PC-3 (cell line): ENCODE measurements at regions not wholly inside any gene's neighbourhood (a gene's known extent, or its start where the extent isn't known, plus 50 kb on each side); places are given as distances from the start of the nearest gene placed in this dataset.

ENCODE experiments used
- EZH2phosphoT487 ChIP-seq: fragments of 300-600 bp; sonication (generic); IDR thresholded peaks from 2 replicates; pipeline ENCODE4 v1.6.1; 2018; ENCODE audit warnings: mild to moderate bottlenecking, antibody characterized with exemption, low read length, borderline replicate concordance
- TF ChIP-seq, protein P1 (sequence below): fragments of 300-600 bp; sonication (generic); conservative IDR thresholded peaks from 2 replicates; pipeline ENCODE4 v1.5.1; 2017; ENCODE audit warnings: antibody characterized with exemption, low read depth, mild to moderate bottlenecking, low read length

DNA sequence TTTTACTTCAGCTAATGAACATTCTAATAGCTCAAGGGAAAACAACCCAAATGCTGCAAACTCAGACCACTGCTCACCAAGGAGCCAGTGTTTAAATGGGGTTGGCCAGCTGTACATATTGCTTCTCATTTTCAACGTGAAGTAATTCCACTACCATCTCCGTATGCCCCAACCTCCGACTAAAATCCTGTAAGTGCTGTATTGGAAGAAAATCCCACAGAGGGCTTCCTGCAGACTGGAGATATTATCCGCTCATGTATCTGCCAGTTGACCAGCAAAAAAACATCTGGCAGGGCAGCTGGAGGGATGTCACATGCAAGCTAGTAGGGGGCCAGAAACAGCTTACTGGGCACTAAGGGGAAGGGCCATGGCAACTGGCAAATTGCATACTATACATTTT, 485.0 kb downstream of the SNAPC1 start:
- TF ChIP-seq, protein P1, sequence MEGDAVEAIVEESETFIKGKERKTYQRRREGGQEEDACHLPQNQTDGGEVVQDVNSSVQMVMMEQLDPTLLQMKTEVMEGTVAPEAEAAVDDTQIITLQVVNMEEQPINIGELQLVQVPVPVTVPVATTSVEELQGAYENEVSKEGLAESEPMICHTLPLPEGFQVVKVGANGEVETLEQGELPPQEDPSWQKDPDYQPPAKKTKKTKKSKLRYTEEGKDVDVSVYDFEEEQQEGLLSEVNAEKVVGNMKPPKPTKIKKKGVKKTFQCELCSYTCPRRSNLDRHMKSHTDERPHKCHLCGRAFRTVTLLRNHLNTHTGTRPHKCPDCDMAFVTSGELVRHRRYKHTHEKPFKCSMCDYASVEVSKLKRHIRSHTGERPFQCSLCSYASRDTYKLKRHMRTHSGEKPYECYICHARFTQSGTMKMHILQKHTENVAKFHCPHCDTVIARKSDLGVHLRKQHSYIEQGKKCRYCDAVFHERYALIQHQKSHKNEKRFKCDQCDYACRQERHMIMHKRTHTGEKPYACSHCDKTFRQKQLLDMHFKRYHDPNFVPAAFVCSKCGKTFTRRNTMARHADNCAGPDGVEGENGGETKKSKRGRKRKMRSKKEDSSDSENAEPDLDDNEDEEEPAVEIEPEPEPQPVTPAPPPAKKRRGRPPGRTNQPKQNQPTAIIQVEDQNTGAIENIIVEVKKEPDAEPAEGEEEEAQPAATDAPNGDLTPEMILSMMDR, result no peak
- no peak for TF ChIP-seq EZH2phosphoT487
